Upper lobe of right lung (tissue), 1 donor: ENCODE measurements at regions not wholly inside any gene's neighbourhood (a gene's known extent, or its start where the extent isn't known, plus 50 kb on each side); places are given as distances from the start of the nearest gene placed in this dataset.

Source experiments
- ATAC-seq: fragments of 200-7000 bp; cut with Tn5 transposase; one replicate; pipeline ENCODE4 v1.9.1; 2020; ENCODE audit warnings: mild to moderate bottlenecking, moderate library complexity
- DNase-seq: peaks from one replicate; pipeline ENCODE4 v3.0.0-alpha.2; 2020
- H3K27ac ChIP-seq: fragments of 200-600 bp; one replicate; pipeline ENCODE4 v1.8.0; 2022
- H3K27me3 ChIP-seq: fragments of 200-600 bp; one replicate; pipeline ENCODE4 v1.8.0; 2022; ENCODE audit warnings: mild to moderate bottlenecking
- H3K36me3 ChIP-seq: fragments of 200-600 bp; one replicate; pipeline ENCODE4 v1.8.0; 2022
- H3K4me1 ChIP-seq: fragments of 200-600 bp; one replicate; pipeline ENCODE4 v1.8.0; 2022
- H3K4me3 ChIP-seq: fragments of 200-600 bp; one replicate; pipeline ENCODE4 v1.8.0; 2022; ENCODE audit warnings: mild to moderate bottlenecking
- H3K9me3 ChIP-seq: fragments of 200-600 bp; one replicate; pipeline ENCODE4 v1.8.0; 2022
- CTCF ChIP-seq: fragments of 200-600 bp; IDR thresholded peaks from one replicate; pipeline ENCODE4 v1.8.0; 2022; ENCODE audit warnings: antibody characterized with exemption
- intact Hi-C: fragments of 100-400 bp; cut with DNase I; formaldehyde crosslinking; loops from one replicate; pipeline ENCODE4 v1.11.0; 2022
- donor health status: DM: no; HTN: yes; CAD: no; lungs with severe emphysema.

DNA sequence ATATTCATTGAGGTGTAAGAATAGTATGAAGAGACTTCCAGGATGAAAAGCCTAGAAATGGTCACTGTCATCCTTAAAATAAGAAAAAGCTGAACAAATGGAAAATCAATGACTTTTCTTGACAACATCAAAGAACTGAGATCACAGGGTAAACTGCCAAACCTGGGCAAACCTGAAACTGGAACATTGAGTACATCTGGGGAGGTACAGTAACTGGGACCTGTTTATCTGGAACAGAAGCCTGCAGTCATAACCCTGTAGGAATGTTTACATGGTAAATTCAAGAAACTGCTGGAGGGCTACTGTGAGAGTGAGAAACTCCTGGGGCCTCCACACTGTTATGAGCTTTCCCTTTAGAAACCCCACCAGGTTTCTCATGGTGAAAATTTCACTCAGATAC is 130.1 kb upstream of the PIRT start:
- H3K4me1 ChIP-seq = no peaks in the 10 kb centered on the region
- H3K27ac ChIP-seq = no peak overlapping the region
- no peaks in the 10 kb centered on the region for H3K9me3 ChIP-seq
- ATAC-seq (no peak), DNase-seq (no peak)
- no peak for TF ChIP-seq CTCF
- H3K4me3 ChIP-seq = no peak overlapping the region
- intact Hi-C loops = no loop called here
- H3K27me3 ChIP-seq = no peaks in the 10 kb centered on the region
- no peaks in the 10 kb centered on the region for H3K36me3 ChIP-seq

DNA sequence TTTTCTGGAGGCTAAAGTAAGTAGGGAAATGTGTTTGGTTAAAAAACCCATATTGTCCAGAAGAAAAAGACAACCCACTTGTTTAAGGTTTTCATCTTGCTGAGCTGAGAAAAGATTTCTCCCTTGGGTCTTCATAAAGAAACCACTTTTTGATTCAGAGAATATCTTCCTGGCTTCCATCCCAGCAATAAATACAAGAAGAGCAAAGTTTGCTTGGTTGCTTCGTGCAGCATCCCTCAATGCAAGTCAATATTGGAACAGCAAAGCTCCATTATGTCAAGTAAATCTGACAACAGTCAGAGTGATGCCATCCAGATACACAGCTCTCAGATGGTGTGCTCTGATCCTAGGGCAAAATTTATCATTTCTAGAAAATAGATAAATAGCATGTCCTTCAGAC is 118.9 kb upstream of the PIRT start:
- H3K4me3 ChIP-seq = no peak overlapping the region
- H3K27ac ChIP-seq = no peak overlapping the region
- TF ChIP-seq CTCF = no peak
- no peak for DNase-seq
- intact Hi-C loops = no loop called here
- H3K27me3 ChIP-seq = peaks cover 2% of the 10 kb centered on the region
- H3K36me3 ChIP-seq = no peaks in the 10 kb centered on the region
- H3K4me1 ChIP-seq = no peaks in the 10 kb centered on the region
- H3K9me3 ChIP-seq = no peaks in the 10 kb centered on the region
- no peak for ATAC-seq

DNA sequence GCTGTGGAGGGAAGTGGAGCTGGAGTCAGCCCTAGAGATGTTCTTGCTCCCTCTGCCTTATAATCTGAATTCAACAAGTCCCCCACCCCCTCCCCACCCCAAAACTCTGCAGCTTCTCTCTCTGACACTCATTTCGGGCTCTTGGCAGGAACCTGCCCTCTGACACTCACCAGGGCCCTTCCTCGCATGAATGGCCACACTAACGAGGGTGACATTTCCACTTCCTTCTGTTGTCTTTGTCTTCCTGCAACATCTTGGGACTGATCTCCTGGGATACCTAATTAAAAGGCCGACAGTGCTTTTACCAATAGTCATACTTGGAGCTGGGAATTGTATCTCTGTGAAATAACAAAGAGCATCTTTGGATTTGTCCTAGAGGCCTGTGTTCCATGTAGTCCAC is 106.9 kb upstream of the PIRT start:
- intact Hi-C loops = no loop called here
- H3K4me3 ChIP-seq = no peak overlapping the region
- no peak overlapping the region for H3K27ac ChIP-seq
- no peaks in the 10 kb centered on the region for H3K27me3 ChIP-seq
- H3K9me3 ChIP-seq = no peaks in the 10 kb centered on the region
- H3K36me3 ChIP-seq = no peaks in the 10 kb centered on the region
- DNase-seq = no peak
- no peaks in the 10 kb centered on the region for H3K4me1 ChIP-seq
- no peak for ATAC-seq
- no peak for TF ChIP-seq CTCF

GRCh38 chr17:10936931-10937330 is 99.0 kb upstream of the PIRT start:
- no peak for TF ChIP-seq CTCF
- no peaks in the 10 kb centered on the region for H3K36me3 ChIP-seq
- no peak for DNase-seq
- intact Hi-C loops = no loop called here
- no peak for ATAC-seq
- no peaks in the 10 kb centered on the region for H3K9me3 ChIP-seq
- no peak overlapping the region for H3K4me3 ChIP-seq
- no peaks in the 10 kb centered on the region for H3K27me3 ChIP-seq
- no peak overlapping the region for H3K27ac ChIP-seq
- H3K4me1 ChIP-seq = no peaks in the 10 kb centered on the region

GRCh38 chr17:10932938-10933337 is 95.1 kb upstream of the PIRT start:
- Histone ChIP-seq H3K36me3 (no peaks in the 10 kb centered on the region), H3K27me3 (no peaks in the 10 kb centered on the region), H3K9me3 (no peaks in the 10 kb centered on the region), H3K27ac (no peak overlapping the region), H3K4me3 (no peak overlapping the region), H3K4me1 (no peaks in the 10 kb centered on the region)
- DNase-seq = no peak
- intact Hi-C loops = no loop called here
- TF ChIP-seq CTCF = no peak
- no peak for ATAC-seq

GRCh38 chr17:10931133-10931532 is 93.2 kb upstream of the PIRT start:
- H3K36me3 ChIP-seq = no peaks in the 10 kb centered on the region
- H3K9me3 ChIP-seq = no peaks in the 10 kb centered on the region
- intact Hi-C loops = no loop called here
- no peaks in the 10 kb centered on the region for H3K27me3 ChIP-seq
- no peak overlapping the region for H3K27ac ChIP-seq
- ATAC-seq = no peak
- DNase-seq = no peak
- no peak overlapping the region for H3K4me3 ChIP-seq
- H3K4me1 ChIP-seq = no peaks in the 10 kb centered on the region
- TF ChIP-seq CTCF = no peak
